ENCODE measurements at regions not wholly inside any gene's neighbourhood (a gene's known extent, or its start where the extent isn't known, plus 50 kb on each side); places are given as distances from the start of the nearest gene placed in this dataset.

DNA sequence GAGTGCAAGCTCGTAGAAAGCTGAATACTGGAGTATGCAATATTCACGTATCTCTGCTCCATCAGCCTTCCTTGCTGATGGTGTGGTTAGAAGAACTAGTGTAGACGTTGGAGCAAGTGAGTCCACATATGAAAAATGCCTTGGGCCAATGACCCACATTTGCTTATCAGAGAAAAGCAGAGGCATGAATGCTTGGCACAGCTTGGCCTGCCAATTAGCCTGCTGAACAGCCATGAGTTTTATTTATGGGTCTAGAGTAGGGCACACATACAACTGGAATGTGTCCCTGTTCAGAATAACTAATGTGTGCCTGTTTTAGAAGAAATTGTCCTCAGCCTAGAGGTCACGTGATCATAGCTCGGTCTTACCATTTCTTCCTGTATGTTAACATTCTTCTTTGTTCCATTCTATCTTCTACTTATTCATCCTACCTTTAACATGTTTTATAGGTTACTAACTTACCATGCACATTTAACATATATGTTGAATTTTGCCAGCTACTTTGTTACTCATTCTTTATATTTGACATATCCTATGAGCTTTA lies 432.7 kb upstream of the AADAT start:
- TF ChIP-seq GABPA (IDR thresholded peaks at IDR 0.05; ENCODE audit: low read depth), result no peak
- TF ChIP-seq, protein P1, sequence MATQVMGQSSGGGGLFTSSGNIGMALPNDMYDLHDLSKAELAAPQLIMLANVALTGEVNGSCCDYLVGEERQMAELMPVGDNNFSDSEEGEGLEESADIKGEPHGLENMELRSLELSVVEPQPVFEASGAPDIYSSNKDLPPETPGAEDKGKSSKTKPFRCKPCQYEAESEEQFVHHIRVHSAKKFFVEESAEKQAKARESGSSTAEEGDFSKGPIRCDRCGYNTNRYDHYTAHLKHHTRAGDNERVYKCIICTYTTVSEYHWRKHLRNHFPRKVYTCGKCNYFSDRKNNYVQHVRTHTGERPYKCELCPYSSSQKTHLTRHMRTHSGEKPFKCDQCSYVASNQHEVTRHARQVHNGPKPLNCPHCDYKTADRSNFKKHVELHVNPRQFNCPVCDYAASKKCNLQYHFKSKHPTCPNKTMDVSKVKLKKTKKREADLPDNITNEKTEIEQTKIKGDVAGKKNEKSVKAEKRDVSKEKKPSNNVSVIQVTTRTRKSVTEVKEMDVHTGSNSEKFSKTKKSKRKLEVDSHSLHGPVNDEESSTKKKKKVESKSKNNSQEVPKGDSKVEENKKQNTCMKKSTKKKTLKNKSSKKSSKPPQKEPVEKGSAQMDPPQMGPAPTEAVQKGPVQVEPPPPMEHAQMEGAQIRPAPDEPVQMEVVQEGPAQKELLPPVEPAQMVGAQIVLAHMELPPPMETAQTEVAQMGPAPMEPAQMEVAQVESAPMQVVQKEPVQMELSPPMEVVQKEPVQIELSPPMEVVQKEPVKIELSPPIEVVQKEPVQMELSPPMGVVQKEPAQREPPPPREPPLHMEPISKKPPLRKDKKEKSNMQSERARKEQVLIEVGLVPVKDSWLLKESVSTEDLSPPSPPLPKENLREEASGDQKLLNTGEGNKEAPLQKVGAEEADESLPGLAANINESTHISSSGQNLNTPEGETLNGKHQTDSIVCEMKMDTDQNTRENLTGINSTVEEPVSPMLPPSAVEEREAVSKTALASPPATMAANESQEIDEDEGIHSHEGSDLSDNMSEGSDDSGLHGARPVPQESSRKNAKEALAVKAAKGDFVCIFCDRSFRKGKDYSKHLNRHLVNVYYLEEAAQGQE (IDR thresholded peaks at IDR 0.05; ENCODE audit: insufficient replicate concordance, low read depth), result no peak
- TF ChIP-seq, protein P2, sequence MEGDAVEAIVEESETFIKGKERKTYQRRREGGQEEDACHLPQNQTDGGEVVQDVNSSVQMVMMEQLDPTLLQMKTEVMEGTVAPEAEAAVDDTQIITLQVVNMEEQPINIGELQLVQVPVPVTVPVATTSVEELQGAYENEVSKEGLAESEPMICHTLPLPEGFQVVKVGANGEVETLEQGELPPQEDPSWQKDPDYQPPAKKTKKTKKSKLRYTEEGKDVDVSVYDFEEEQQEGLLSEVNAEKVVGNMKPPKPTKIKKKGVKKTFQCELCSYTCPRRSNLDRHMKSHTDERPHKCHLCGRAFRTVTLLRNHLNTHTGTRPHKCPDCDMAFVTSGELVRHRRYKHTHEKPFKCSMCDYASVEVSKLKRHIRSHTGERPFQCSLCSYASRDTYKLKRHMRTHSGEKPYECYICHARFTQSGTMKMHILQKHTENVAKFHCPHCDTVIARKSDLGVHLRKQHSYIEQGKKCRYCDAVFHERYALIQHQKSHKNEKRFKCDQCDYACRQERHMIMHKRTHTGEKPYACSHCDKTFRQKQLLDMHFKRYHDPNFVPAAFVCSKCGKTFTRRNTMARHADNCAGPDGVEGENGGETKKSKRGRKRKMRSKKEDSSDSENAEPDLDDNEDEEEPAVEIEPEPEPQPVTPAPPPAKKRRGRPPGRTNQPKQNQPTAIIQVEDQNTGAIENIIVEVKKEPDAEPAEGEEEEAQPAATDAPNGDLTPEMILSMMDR (IDR thresholded peaks at IDR 0.05; ENCODE audit: insufficient read depth, low read length), result no peak
- TF ChIP-seq SPI1 (IDR thresholded peaks at IDR 0.05; ENCODE audit: borderline replicate concordance, low read depth), result no peak
- TF ChIP-seq POLR2AphosphoS5 (IDR thresholded peaks at IDR 0.05; ENCODE audit: low read depth), result no peak
- no peaks in the 10 kb centered on the region for H3K27me3 ChIP-seq (ENCODE audit: insufficient read depth, poor library complexity, severe bottlenecking)
- DNase-seq (ENCODE audit: low read depth in 1 of 2, low spot score in 1 of 2), result no peak

DNA sequence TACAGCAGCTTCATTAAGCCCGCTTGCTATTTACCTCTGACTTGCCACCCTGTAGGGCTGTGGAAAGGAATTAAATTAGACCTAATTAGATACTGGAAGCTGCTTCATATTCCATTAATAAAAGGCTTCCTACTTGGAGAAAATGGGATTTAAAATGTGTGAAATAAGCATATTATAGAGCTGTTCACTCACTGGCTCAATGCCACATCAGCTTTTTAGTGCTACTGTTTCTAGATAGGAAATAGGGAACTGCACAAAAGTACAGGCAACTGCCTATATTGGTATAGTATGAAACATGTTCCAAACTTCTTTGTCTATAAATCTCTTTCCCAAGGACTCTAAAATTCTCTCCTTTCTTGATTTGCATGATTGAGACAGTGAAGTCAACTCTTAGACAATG lies 407.9 kb upstream of the AADAT start:
- H3K27ac ChIP-seq (replicated peaks), result no peak overlapping the region
- DNase-seq (ENCODE audit: low read depth in 1 of 2, low spot score in 1 of 2), result peak in 1 of 2 experiments; percentile 1
- TF ChIP-seq, protein P2 (IDR thresholded peaks at IDR 0.05; ENCODE audit: insufficient read depth, low read length), result no peak
- TF ChIP-seq SPI1 (IDR thresholded peaks at IDR 0.05; ENCODE audit: borderline replicate concordance, low read depth), result peak; percentile 85
- TF ChIP-seq, protein P1 (IDR thresholded peaks at IDR 0.05; ENCODE audit: insufficient replicate concordance, low read depth), result no peak
- TF ChIP-seq GABPA (IDR thresholded peaks at IDR 0.05; ENCODE audit: low read depth), result no peak

More for the DNA sequence above, 432.7 kb upstream of the AADAT start:
- Histone ChIP-seq H3K27ac (replicated peaks) (no peak overlapping the region), H3K4me3 (replicated peaks; ENCODE audit: insufficient read depth, low read length) (no peak overlapping the region)

DNA sequence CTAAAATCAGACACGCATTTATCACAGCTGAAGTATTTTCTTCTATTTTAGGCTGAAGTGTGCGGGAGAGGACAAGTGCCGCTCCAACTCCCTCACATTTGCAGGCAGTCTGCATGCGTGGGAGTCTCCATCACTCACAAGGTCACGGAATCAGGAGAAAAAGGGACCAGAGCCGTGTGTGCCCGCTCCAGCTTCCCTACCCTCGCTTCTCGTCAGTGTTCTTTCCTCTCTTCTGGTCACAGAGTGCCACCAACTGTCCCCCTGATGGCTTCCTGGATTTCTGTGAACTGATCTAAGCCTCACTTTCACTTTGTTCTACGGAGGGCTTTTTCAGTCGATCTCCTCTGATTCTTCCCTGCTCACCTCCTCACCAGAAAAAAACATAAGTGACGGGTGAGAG lies 407.4 kb upstream of the AADAT start:
- H3K27me3 ChIP-seq (ENCODE audit: insufficient read depth, poor library complexity, severe bottlenecking), result no peaks in the 10 kb centered on the region
- no peak overlapping the region for H3K27ac ChIP-seq (replicated peaks)
- TF ChIP-seq, protein P2 (IDR thresholded peaks at IDR 0.05; ENCODE audit: insufficient read depth, low read length), result no peak
- TF ChIP-seq POLR2AphosphoS5 (IDR thresholded peaks at IDR 0.05; ENCODE audit: low read depth) (no peak), SPI1 (IDR thresholded peaks at IDR 0.05; ENCODE audit: borderline replicate concordance, low read depth) (no peak), GABPA (IDR thresholded peaks at IDR 0.05; ENCODE audit: low read depth) (no peak)
- TF ChIP-seq, protein P1 (IDR thresholded peaks at IDR 0.05; ENCODE audit: insufficient replicate concordance, low read depth), result no peak
- peak in 1 of 2 experiments; percentile 23 for DNase-seq (ENCODE audit: low read depth in 1 of 2, low spot score in 1 of 2)
- H3K4me3 ChIP-seq (replicated peaks; ENCODE audit: insufficient read depth, low read length), result peak overlapping the region; percentile 32

More for the DNA sequence above, 407.9 kb upstream of the AADAT start:
- H3K27me3 ChIP-seq (ENCODE audit: insufficient read depth, poor library complexity, severe bottlenecking), result no peaks in the 10 kb centered on the region
- no peak overlapping the region for H3K4me3 ChIP-seq (replicated peaks; ENCODE audit: insufficient read depth, low read length)

Measured in HL-60 (cell line).